ENCODE measurements at regions not wholly inside any gene's neighbourhood (a gene's known extent, or its start where the extent isn't known, plus 50 kb on each side); places are given as distances from the start of the nearest gene placed in this dataset.

- ChIA-PET CTCF (no interaction called here), POLR2A (ENCODE audit: unreplicated experiment) (no interaction called here)
- Histone ChIP-seq H4K5ac (ENCODE audit: low read depth, low read length) (no peak overlapping the region), H3K9me3 (ENCODE audit: control insufficient read depth, insufficient read depth, low read length) (peaks cover 49% of the 10 kb centered on the region), H2AK5ac (ENCODE audit: low read depth, low read length) (no peak overlapping the region), H4K91ac (ENCODE audit: insufficient read depth, low read depth, low read length) (no peak overlapping the region), H3K4me3 (ENCODE audit: insufficient read depth, low read depth, low read length) (no peak overlapping the region), H3K27ac (ENCODE audit: insufficient read depth, low read length) (no peak overlapping the region), H2BK120ac (ENCODE audit: low read depth, low read length) (no peak overlapping the region), H3K9me1 (ENCODE audit: insufficient read depth, low read length) (no peaks in the 10 kb centered on the region), H3K9ac (ENCODE audit: low read depth, low read length) (no peak overlapping the region), H3K14ac (replicated peaks; ENCODE audit: low read depth, low read length) (no peak overlapping the region), H3K27me3 (ENCODE audit: control insufficient read depth, insufficient read depth, low read length) (no peaks in the 10 kb centered on the region), H2BK15ac (ENCODE audit: low read depth, low read length) (no peak overlapping the region), H3K4me1 (ENCODE audit: control insufficient read depth, insufficient read depth, low read length) (no peaks in the 10 kb centered on the region), H3K56ac (ENCODE audit: extremely low read depth, insufficient read depth, low read length) (no peak overlapping the region), H2BK5ac (ENCODE audit: low read depth, low read length, poor library complexity, severe bottlenecking) (no peak overlapping the region), H2BK20ac (ENCODE audit: low read depth, low read length) (no peak overlapping the region), H4K20me1 (ENCODE audit: insufficient read depth, low read length) (no peaks in the 10 kb centered on the region), H2AK9ac (replicated peaks; ENCODE audit: low read depth, low read length, poor library complexity) (no peak overlapping the region), H2AFZ (replicated peaks; ENCODE audit: low read length, poor library complexity) (no peak overlapping the region), H3K4ac (ENCODE audit: low read depth, low read length) (no peak overlapping the region), H4K8ac (ENCODE audit: low read depth in 2 of 2, low read length in 2 of 2) (no peak overlapping the region), H3K79me1 (ENCODE audit: low read depth in 1 of 2, low read length in 2 of 2) (no peaks in the 10 kb centered on the region), H3K18ac (ENCODE audit: low read depth, low read length) (no peak overlapping the region), H3K36me3 (ENCODE audit: control insufficient read depth, insufficient read depth, low read length) (no peaks in the 10 kb centered on the region), H3K23ac (ENCODE audit: low read depth, low read length) (no peak overlapping the region), H3K4me2 (ENCODE audit: low read depth, low read length) (no peak overlapping the region)
- dilution Hi-C loops (cut with HindIII; ENCODE audit: low sequenced_read_pairs, unreplicated experiment) (no loop called here), in situ Hi-C loops (cut with MboI; ENCODE audit: low sequenced_read_pairs) (no loop called here), intact Hi-C loops (cut with micrococcal nuclease) (no loop called here)
- BruUV-seq (replicated peaks), result no TSS peak
- ATAC-seq (ENCODE audit: low read depth) (no peak), DNase-seq (no peak)
- TF ChIP-seq BHLHE40 (IDR thresholded peaks at IDR 0.05; ENCODE audit: low read depth, low read length), result no peak
- no peak for TF ChIP-seq RCOR1 (IDR thresholded peaks at IDR 0.05; ENCODE audit: insufficient replicate concordance, low read length)
- no peak for TF ChIP-seq USF2 (IDR thresholded peaks at IDR 0.05; ENCODE audit: low read depth, low read length)
- no peak for TF ChIP-seq CHD1 (IDR thresholded peaks at IDR 0.05; ENCODE audit: low read depth, low read length)
- no peak for TF ChIP-seq NFE2L2 (IDR thresholded peaks at IDR 0.05; ENCODE audit: low read depth, low read length)
- TF ChIP-seq POLR2A (IDR thresholded peaks at IDR 0.05; ENCODE audit: low read depth, low read length), result no peak
- TF ChIP-seq CEBPB (IDR thresholded peaks at IDR 0.05; ENCODE audit: low read depth, low read length), result no peak
- no peak for TF ChIP-seq MAZ (IDR thresholded peaks at IDR 0.05; ENCODE audit: borderline replicate concordance, low read depth, low read length)
- no peak for TF ChIP-seq RAD21 (IDR thresholded peaks at IDR 0.05; ENCODE audit: low read length)
- TF ChIP-seq RFX5 (IDR thresholded peaks at IDR 0.05; ENCODE audit: low read depth, low read length), result no peak
- no peak for TF ChIP-seq MAFK (IDR thresholded peaks at IDR 0.05; ENCODE audit: low read depth, low read length)
- no peak for TF ChIP-seq CTCF (conservative IDR thresholded peaks at IDR 0.05; ENCODE audit: low read depth, low read length)
- TF ChIP-seq ELK1 (IDR thresholded peaks at IDR 0.05; ENCODE audit: borderline replicate concordance, low read depth, low read length), result no peak
- 38% methylated on average over 6 of the region's 13 CpGs; no CpG with 5 or more reads in 1 of the 2 experiments for WGBS, 2 experiments (ENCODE audit: extremely low coverage in 2 of 2, insufficient read length in 1 of 2)
Measured at GRCh38 chr22:48870436-48870835, 957.2 kb downstream of the BRD1 start.

Measured in IMR-90 (cell line).